ENCODE measurements at regions not wholly inside any gene's neighbourhood (a gene's known extent, or its start where the extent isn't known, plus 50 kb on each side); places are given as distances from the start of the nearest gene placed in this dataset.

DNA sequence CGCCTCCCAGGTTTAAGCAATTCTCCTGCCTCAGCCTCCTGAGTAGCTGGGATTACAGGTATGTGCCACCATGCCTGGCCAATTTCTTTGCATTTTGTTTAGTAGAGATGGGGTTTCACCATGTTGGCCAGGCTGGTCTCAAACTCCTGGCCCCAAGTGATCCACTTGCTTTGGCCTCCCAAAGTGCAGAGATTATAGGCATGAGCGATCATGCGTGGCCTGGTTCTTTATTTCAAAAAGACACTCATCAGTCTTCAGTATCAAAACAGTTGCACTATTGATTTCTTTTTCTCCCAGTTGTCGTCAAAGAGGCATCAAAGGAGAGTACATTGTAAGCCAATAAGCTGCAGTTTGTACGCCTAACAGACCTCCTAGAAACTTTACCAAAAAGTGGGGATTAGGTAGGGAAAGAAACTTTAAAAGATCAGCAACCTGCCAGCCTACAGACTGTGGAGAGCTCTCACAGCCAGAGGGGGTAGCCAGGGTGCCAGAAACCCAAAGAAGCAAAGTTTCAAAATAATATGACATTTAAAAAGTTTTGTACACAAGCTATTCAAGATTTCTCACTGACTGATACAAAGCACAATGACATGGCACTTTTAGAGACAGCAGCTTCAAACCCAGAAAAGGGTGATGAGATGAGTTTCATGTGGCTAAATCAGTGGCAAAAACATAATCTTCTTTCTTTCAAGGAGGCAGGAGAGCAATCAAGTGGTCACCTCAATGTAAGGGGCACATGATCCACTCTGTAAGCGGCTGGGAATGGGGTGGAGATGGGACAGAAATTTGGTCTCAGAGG lies 83.0 kb upstream of the RALY start:
- TF ChIP-seq POLR2A (IDR thresholded peaks at IDR 0.05) (no peak), CTCF (IDR thresholded peaks at IDR 0.05) (no peak), EP300 (IDR thresholded peaks at IDR 0.05; ENCODE audit: low read depth) (no peak), POLR2AphosphoS5 (IDR thresholded peaks at IDR 0.05) (no peak)
- Histone ChIP-seq H3K9me3 (no peaks in the 10 kb centered on the region), H3K27me3 (no peaks in the 10 kb centered on the region), H3K27ac (no peak overlapping the region), H3K4me1 (peaks cover 0 to 20% (median 0%) of the 10 kb centered on the region in 4 donors), H3K36me3 (no peaks in the 10 kb centered on the region), H3K4me3 (no peak overlapping the region)
- intact Hi-C loops (cut with DNase I; ENCODE audit: low total_unique reads): no loop called here
- 60 to 87% methylated on average over 1 to 6 of the region's 6 CpGs for WGBS, 2 donors (ENCODE audit: low coverage in 1 of 2)
- in situ Hi-C loops (cut with MboI; ENCODE audit: low pct_ligation_motif_present in 1 of 4, low pct_unique_long_range_greater_than_20kb in 1 of 4, low sequenced_read_pairs in 3 of 4): no loop called here
- DNase-seq: no peak

GRCh38 chr20:33914919-33915318 lies 78.8 kb upstream of the RALY start:
- TF ChIP-seq CTCF (IDR thresholded peaks at IDR 0.05): no peak
- TF ChIP-seq POLR2A (IDR thresholded peaks at IDR 0.05): no peak
- TF ChIP-seq EP300 (IDR thresholded peaks at IDR 0.05; ENCODE audit: low read depth): no peak
- no peak for TF ChIP-seq POLR2AphosphoS5 (IDR thresholded peaks at IDR 0.05)
- WGBS, 2 donors (ENCODE audit: low coverage in 1 of 2): 71 to 84% methylated on average over 3 to 4 of the region's 4 CpGs
- intact Hi-C loops (cut with DNase I; ENCODE audit: low total_unique reads): no loop called here
- in situ Hi-C loops (cut with MboI; ENCODE audit: low pct_ligation_motif_present in 1 of 4, low pct_unique_long_range_greater_than_20kb in 1 of 4, low sequenced_read_pairs in 3 of 4): no loop called here
- no peak for DNase-seq
- no peaks in the 10 kb centered on the region for H3K27me3 ChIP-seq
- no peak overlapping the region for H3K4me3 ChIP-seq
- peaks cover 0 to 6% (median 0%) of the 10 kb centered on the region in 4 donors for H3K4me1 ChIP-seq
- no peak overlapping the region for H3K27ac ChIP-seq
- no peaks in the 10 kb centered on the region for H3K9me3 ChIP-seq
- no peaks in the 10 kb centered on the region for H3K36me3 ChIP-seq

DNA sequence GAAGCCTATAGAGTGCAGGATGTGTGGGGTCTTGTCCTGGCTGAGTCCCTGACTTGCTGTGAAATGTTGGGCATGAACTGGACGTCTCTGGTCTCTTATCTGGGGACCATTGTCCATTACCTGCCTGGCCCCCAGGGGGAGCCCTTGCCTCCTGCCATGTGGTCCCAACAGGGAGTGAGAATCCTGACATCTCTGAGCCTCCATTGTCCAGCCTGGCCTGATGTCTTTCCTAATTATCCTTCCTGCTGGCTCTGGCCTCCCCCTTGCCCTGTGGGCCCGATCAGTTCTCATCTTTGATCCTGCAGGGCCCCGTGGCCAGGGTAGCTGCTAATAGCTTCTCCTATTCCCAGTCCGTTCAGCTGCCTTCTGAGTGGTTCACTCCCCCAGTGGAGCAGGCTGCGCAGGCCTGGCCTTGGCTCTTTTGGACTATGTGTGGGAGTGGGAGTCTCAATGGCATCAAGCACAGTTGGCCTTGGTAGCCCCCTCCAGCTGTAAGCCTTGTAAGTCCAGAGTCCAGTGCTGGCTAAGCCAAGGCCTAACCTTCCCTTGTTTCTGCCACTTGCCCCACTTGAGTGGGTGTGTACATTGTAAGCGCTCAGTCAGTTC lies 77.9 kb upstream of the RALY start:
- peak; percentile 54 to 62 (median 58) for TF ChIP-seq CTCF (IDR thresholded peaks at IDR 0.05)
- no peak for TF ChIP-seq EP300 (IDR thresholded peaks at IDR 0.05; ENCODE audit: low read depth)
- intact Hi-C loops (cut with DNase I; ENCODE audit: low total_unique reads): no loop called here
- peak; percentile 64 for DNase-seq
- in situ Hi-C loops (cut with MboI; ENCODE audit: low pct_ligation_motif_present in 1 of 4, low pct_unique_long_range_greater_than_20kb in 1 of 4, low sequenced_read_pairs in 3 of 4): no loop called here
- WGBS, 2 donors (ENCODE audit: low coverage in 1 of 2): 85% methylated on average over 6 of the region's 6 CpGs; no CpG with 5 or more reads in 1 of the 2 donors
- Histone ChIP-seq H3K4me1 (no peaks in the 10 kb centered on the region), H3K9me3 (no peaks in the 10 kb centered on the region), H3K36me3 (no peaks in the 10 kb centered on the region), H3K27ac (no peak overlapping the region), H3K4me3 (no peak overlapping the region), H3K27me3 (no peaks in the 10 kb centered on the region)

GRCh38 chr20:33916768-33917167 lies 76.9 kb upstream of the RALY start:
- in situ Hi-C loops (cut with MboI; ENCODE audit: low pct_ligation_motif_present in 1 of 4, low pct_unique_long_range_greater_than_20kb in 1 of 4, low sequenced_read_pairs in 3 of 4): no loop called here
- TF ChIP-seq POLR2A (IDR thresholded peaks at IDR 0.05): no peak
- no peaks in the 10 kb centered on the region for H3K9me3 ChIP-seq
- no peaks in the 10 kb centered on the region for H3K4me1 ChIP-seq
- no peaks in the 10 kb centered on the region for H3K27me3 ChIP-seq
- no peak overlapping the region for H3K4me3 ChIP-seq
- DNase-seq: no peak
- no peak overlapping the region for H3K27ac ChIP-seq
- intact Hi-C loops (cut with DNase I; ENCODE audit: low total_unique reads): no loop called here
- 75 to 82% methylated on average over 2 of the region's 2 CpGs for WGBS, 2 donors (ENCODE audit: low coverage in 1 of 2)
- no peaks in the 10 kb centered on the region for H3K36me3 ChIP-seq
